GM12891 (cell line): ENCODE measurements at regions not wholly inside any gene's neighbourhood (a gene's known extent, or its start where the extent isn't known, plus 50 kb on each side); places are given as distances from the start of the nearest gene placed in this dataset.

Experiments
- PAX5 ChIP-seq: IDR thresholded peaks from 2 replicates; pipeline ENCODE4 v1.6.1; 2011; ENCODE audit warnings: low read length, moderate library complexity, mild to moderate bottlenecking; ENCODE audit not compliant: insufficient read depth, severe bottlenecking
- POLR2A ChIP-seq: IDR thresholded peaks from 2 replicates; pipeline ENCODE4 v1.6.1; 2011; ENCODE audit warnings: low read depth, low read length, control low read depth
- POLR2AphosphoS5 ChIP-seq: IDR thresholded peaks from 2 replicates; pipeline ENCODE4 v1.6.1; 2011; ENCODE audit warnings: low read depth, low read length, control low read depth
- SPI1 ChIP-seq: IDR thresholded peaks from 2 replicates; pipeline ENCODE4 v1.6.1; 2011; ENCODE audit warnings: low read depth, low read length, control low read depth
- TAF1 ChIP-seq: IDR thresholded peaks from 2 replicates; pipeline ENCODE4 v1.6.1; 2011; ENCODE audit warnings: low read depth, low read length, control low read depth

GRCh38 chr2:19454125-19454524 lies 95.7 kb upstream of the OSR1 start:
- TF ChIP-seq SPI1 (no peak), POLR2A (no peak), TAF1 (no peak), POLR2AphosphoS5 (no peak), PAX5 (no peak)
